GM12892 (cell line): ENCODE measurements at regions not wholly inside any gene's neighbourhood (a gene's known extent, or its start where the extent isn't known, plus 50 kb on each side); places are given as distances from the start of the nearest gene placed in this dataset.

Experiments
- POLR2A ChIP-seq: IDR thresholded peaks from 2 replicates; pipeline ENCODE4 v1.6.1; 2011; ENCODE audit warnings: low read depth, low read length, control low read depth
- POLR2AphosphoS5 ChIP-seq: IDR thresholded peaks from 2 replicates; pipeline ENCODE4 v1.6.1; 2011; ENCODE audit warnings: low read depth, low read length, control low read depth
- TAF1 ChIP-seq: IDR thresholded peaks from 2 replicates; pipeline ENCODE4 v1.6.1; 2011; ENCODE audit warnings: low read depth, mild to moderate bottlenecking, control low read depth, low read length, borderline replicate concordance

DNA sequence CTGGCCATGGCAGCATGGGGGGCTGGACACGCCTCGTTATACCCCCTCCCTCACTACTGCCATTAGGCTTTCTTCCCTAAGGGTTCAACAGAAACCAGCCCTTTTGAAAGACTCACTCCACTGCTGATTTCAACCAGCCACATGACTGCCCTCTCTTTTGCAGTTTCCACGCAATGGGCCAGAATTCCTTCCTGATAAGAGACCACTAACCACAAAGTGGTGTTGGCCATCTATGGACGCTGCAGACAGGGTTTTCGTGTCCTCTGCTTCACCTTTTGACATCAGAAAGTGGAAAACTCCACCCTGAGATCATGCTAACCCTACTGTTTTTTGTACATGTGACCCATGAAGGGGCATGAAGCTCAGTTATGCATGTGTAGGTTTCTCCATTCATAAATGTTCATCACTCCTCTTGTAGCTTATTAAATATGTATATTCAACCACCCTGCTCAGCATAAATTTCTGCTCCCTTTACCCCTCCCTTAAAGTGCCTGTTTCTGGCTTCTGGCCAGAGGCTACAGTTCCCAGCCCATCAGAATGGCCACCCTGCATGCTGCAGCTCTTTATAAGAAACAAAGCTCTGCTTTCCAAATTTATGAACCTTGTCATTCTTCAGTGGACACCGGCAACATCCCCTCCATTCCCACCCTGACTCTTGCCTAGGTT lies 105.6 kb upstream of the KCNK12 start:
- TF ChIP-seq POLR2A (no peak), POLR2AphosphoS5 (no peak), TAF1 (no peak)
